ENCODE measurements at regions not wholly inside any gene's neighbourhood (a gene's known extent, or its start where the extent isn't known, plus 50 kb on each side); places are given as distances from the start of the nearest gene placed in this dataset.

DNA sequence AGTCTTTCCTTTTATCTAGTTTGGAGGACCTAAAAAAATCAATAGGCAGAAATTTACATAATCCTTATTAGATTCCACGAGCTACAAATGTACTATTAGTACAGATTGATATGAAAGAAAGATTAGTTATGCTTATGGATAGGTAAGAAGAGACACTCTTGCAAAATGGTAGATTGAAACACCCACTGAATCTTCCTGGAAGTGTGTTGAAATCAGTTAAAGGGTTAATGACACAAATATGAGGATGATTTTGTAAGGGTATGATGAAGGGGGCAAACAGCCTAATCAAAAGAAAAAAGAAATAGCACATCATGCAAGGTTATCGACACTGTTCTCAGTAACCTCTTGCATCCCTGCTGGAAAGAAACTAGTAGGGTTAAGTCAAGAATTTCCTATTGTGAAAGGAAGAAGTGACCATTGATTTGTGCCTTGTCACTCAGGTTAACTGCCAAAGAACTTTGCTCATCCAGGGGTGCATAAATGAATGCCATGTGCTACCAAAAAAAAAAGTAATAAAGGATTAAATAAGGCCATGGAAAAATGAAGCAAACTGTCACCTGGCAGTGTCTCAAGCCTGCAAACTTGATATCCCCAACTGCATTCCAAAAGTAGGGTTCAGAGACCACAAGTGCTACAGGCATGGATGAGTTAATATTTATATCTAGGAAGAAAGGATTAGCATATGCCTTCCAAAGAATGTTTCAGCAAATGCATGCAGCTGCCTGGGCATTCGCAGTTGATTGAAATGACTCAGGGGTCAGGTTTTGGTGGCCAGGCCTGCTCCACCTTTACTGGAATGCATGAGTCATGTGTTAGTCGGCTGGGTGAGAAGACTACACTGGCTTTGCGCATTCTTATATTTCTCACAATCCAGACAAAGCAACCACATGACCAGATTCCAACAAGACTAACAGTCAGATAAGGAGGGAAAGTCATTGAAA is 78.3 kb upstream of the ATXN3L start (continued):
- TF ChIP-seq, protein P1, sequence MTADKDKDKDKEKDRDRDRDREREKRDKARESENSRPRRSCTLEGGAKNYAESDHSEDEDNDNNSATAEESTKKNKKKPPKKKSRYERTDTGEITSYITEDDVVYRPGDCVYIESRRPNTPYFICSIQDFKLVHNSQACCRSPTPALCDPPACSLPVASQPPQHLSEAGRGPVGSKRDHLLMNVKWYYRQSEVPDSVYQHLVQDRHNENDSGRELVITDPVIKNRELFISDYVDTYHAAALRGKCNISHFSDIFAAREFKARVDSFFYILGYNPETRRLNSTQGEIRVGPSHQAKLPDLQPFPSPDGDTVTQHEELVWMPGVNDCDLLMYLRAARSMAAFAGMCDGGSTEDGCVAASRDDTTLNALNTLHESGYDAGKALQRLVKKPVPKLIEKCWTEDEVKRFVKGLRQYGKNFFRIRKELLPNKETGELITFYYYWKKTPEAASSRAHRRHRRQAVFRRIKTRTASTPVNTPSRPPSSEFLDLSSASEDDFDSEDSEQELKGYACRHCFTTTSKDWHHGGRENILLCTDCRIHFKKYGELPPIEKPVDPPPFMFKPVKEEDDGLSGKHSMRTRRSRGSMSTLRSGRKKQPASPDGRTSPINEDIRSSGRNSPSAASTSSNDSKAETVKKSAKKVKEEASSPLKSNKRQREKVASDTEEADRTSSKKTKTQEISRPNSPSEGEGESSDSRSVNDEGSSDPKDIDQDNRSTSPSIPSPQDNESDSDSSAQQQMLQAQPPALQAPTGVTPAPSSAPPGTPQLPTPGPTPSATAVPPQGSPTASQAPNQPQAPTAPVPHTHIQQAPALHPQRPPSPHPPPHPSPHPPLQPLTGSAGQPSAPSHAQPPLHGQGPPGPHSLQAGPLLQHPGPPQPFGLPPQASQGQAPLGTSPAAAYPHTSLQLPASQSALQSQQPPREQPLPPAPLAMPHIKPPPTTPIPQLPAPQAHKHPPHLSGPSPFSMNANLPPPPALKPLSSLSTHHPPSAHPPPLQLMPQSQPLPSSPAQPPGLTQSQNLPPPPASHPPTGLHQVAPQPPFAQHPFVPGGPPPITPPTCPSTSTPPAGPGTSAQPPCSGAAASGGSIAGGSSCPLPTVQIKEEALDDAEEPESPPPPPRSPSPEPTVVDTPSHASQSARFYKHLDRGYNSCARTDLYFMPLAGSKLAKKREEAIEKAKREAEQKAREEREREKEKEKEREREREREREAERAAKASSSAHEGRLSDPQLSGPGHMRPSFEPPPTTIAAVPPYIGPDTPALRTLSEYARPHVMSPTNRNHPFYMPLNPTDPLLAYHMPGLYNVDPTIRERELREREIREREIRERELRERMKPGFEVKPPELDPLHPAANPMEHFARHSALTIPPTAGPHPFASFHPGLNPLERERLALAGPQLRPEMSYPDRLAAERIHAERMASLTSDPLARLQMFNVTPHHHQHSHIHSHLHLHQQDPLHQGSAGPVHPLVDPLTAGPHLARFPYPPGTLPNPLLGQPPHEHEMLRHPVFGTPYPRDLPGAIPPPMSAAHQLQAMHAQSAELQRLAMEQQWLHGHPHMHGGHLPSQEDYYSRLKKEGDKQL (CRISPR knock-in tag; IDR thresholded peaks at IDR 0.05; ENCODE audit: low read depth) = no peak
- TF ChIP-seq SOX5 (CRISPR knock-in tag; IDR thresholded peaks at IDR 0.05; ENCODE audit: borderline replicate concordance) (0 out of 2 replicates have a peak, but pooled peaks have one; percentile 46), ZNF670 (CRISPR knock-in tag; IDR thresholded peaks at IDR 0.05; ENCODE audit: borderline replicate concordance) (no peak), MIER2 (CRISPR knock-in tag; IDR thresholded peaks at IDR 0.05) (no peak), FOSL2 (CRISPR knock-in tag; IDR thresholded peaks at IDR 0.05) (peak; percentile 93), ZNF678 (CRISPR knock-in tag; IDR thresholded peaks at IDR 0.05) (no peak), ZNF296 (CRISPR knock-in tag; conservative IDR thresholded peaks at IDR 0.05) (no peak), TAF1 (CRISPR knock-in tag; IDR thresholded peaks at IDR 0.05) (no peak), FOXA1 (IDR thresholded peaks at IDR 0.05) (no peak), FOXA1 (CRISPR knock-in tag; IDR thresholded peaks at IDR 0.05) (no peak), KDM4B (CRISPR knock-in tag; IDR thresholded peaks at IDR 0.05) (no peak), RARA (CRISPR knock-in tag; IDR thresholded peaks at IDR 0.05) (peak; percentile 35; the same call in 1 of the 2 replicates), POGZ (CRISPR knock-in tag; IDR thresholded peaks at IDR 0.05) (no peak), ZNF652 (CRISPR knock-in tag; IDR thresholded peaks at IDR 0.05; ENCODE audit: borderline replicate concordance, low read depth) (peak; percentile 64), REPIN1 (CRISPR knock-in tag; IDR thresholded peaks at IDR 0.05; ENCODE audit: borderline replicate concordance, low read depth) (no peak), NR2F6 (IDR thresholded peaks at IDR 0.05) (no peak), NR2F6 (CRISPR knock-in tag; IDR thresholded peaks at IDR 0.05) (peak; percentile 30; the same call in 1 of the 2 replicates), NCOR1 (IDR thresholded peaks at IDR 0.05; ENCODE audit: borderline replicate concordance, low read length) (no peak)
- TF ChIP-seq, protein P2, sequence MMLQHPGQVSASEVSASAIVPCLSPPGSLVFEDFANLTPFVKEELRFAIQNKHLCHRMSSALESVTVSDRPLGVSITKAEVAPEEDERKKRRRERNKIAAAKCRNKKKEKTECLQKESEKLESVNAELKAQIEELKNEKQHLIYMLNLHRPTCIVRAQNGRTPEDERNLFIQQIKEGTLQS (CRISPR knock-in tag; IDR thresholded peaks at IDR 0.05) = 0 out of 2 replicates have a peak, but pooled peaks have one; percentile 21
- TF ChIP-seq, protein P3, sequence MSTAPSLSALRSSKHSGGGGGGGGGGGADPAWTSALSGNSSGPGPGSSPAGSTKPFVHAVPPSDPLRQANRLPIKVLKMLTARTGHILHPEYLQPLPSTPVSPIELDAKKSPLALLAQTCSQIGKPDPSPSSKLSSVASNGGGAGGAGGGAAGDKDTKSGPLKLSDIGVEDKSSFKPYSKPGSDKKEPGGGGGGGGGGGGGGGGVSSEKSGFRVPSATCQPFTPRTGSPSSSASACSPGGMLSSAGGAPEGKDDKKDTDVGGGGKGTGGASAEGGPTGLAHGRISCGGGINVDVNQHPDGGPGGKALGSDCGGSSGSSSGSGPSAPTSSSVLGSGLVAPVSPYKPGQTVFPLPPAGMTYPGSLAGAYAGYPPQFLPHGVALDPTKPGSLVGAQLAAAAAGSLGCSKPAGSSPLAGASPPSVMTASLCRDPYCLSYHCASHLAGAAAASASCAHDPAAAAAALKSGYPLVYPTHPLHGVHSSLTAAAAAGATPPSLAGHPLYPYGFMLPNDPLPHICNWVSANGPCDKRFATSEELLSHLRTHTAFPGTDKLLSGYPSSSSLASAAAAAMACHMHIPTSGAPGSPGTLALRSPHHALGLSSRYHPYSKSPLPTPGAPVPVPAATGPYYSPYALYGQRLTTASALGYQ (CRISPR knock-in tag; IDR thresholded peaks at IDR 0.05) = no peak
- TF ChIP-seq, protein P4, sequence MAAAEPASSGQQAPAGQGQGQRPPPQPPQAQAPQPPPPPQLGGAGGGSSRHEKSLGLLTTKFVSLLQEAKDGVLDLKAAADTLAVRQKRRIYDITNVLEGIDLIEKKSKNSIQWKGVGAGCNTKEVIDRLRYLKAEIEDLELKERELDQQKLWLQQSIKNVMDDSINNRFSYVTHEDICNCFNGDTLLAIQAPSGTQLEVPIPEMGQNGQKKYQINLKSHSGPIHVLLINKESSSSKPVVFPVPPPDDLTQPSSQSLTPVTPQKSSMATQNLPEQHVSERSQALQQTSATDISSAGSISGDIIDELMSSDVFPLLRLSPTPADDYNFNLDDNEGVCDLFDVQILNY (CRISPR knock-in tag; conservative IDR thresholded peaks at IDR 0.05) = no peak

Measured in HepG2 (cell line).